ENCODE measurements at regions not wholly inside any gene's neighbourhood (a gene's known extent, or its start where the extent isn't known, plus 50 kb on each side); places are given as distances from the start of the nearest gene placed in this dataset.
"Not testable (repeated sequence)": the region's sequence is repeated elsewhere in the genome, so short reads cannot be mapped to it uniquely, and the experiment has no call there.

DNA sequence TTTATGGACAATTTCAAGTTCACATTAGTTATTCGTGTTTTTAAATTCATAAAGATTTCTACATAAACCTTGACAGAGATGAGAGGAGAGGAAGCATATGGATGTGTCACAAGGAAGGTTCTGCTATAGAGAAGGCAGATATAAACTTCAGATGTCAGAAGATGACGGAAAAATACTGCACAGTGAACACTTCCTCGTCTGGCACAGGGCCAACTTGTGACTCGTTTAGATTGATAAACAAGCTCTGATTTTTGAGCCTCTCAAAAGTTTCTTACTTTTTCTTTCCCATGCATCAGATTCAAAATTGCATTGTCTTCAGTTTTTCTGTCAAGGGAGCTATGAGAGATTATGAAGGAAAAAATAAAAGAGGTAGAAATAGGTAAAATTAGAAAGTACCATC, 156.4 kb upstream of the MINDY3 start:
- Histone ChIP-seq H3K36me3 (ENCODE audit: control insufficient read depth, insufficient read depth, low read length) (no peaks in the 10 kb centered on the region), H3K4me3 (ENCODE audit: low read depth, low read length) (no peak overlapping the region), H3K9me3 (peaks cover 11% of the 10 kb centered on the region), H3K4me1 (no peaks in the 10 kb centered on the region), H3K27me3 (replicated peaks; ENCODE audit: control insufficient read depth, insufficient read depth, low read length) (no peaks in the 10 kb centered on the region)
- no peaks in the 10 kb centered on the region for H3K36me3 Mint-ChIP-seq (ENCODE audit: insufficient read depth, unreplicated experiment)
- H3K27ac Mint-ChIP-seq (ENCODE audit: unreplicated experiment), result no peak overlapping the region
- H3K9me3 Mint-ChIP-seq (ENCODE audit: unreplicated experiment), result peaks cover 11% of the 10 kb centered on the region
- CTCF ChIA-PET, result no interaction called here
- no peak overlapping the region for H3K4me3 Mint-ChIP-seq (ENCODE audit: unreplicated experiment)
- no peaks in the 10 kb centered on the region for H3K4me1 Mint-ChIP-seq (ENCODE audit: low read depth, unreplicated experiment)
- intact Hi-C loops (cut with micrococcal nuclease; ENCODE audit: unreplicated experiment), result no loop called here
- TF ChIP-seq, protein P1, sequence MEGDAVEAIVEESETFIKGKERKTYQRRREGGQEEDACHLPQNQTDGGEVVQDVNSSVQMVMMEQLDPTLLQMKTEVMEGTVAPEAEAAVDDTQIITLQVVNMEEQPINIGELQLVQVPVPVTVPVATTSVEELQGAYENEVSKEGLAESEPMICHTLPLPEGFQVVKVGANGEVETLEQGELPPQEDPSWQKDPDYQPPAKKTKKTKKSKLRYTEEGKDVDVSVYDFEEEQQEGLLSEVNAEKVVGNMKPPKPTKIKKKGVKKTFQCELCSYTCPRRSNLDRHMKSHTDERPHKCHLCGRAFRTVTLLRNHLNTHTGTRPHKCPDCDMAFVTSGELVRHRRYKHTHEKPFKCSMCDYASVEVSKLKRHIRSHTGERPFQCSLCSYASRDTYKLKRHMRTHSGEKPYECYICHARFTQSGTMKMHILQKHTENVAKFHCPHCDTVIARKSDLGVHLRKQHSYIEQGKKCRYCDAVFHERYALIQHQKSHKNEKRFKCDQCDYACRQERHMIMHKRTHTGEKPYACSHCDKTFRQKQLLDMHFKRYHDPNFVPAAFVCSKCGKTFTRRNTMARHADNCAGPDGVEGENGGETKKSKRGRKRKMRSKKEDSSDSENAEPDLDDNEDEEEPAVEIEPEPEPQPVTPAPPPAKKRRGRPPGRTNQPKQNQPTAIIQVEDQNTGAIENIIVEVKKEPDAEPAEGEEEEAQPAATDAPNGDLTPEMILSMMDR (IDR thresholded peaks at IDR 0.05; ENCODE audit: insufficient read depth in 1 of 2, low read depth in 1 of 2, low read length in 1 of 2, severe bottlenecking in 1 of 2, unreplicated experiment in 1 of 2), result no peak
- no peaks in the 10 kb centered on the region for H3K27me3 Mint-ChIP-seq (ENCODE audit: insufficient read depth, unreplicated experiment)
- DNase-seq, result no peak
- no TSS peak for BruUV-seq (replicated peaks)
- POLR2A ChIA-PET, result no interaction called here

DNA sequence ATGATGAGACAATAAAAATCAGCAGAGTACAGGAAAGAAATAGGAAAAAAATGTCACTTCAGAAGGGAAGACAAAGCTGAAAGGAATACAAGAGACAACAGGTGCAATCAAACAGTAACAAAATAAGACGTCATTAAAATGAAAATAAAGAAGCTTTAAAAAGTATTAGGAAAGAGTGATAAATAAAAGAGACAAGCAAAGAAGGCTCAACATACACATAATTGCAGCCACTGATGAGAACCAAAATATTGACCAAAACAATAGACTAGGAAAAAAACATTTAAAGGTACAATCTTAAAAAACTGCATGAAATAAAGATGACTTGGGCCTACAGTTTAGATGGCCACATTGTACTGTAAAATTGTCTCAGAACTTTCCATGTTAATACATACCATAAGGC, 160.5 kb upstream of the MINDY3 start:
- no peak overlapping the region for H3K4me3 ChIP-seq (ENCODE audit: low read depth, low read length)
- no peak for DNase-seq
- H3K4me3 Mint-ChIP-seq (ENCODE audit: unreplicated experiment), result no peak overlapping the region
- H3K36me3 ChIP-seq (ENCODE audit: control insufficient read depth, insufficient read depth, low read length), result no peaks in the 10 kb centered on the region
- POLR2A ChIA-PET, result no interaction called here
- TF ChIP-seq, protein P1 (IDR thresholded peaks at IDR 0.05; ENCODE audit: insufficient read depth in 1 of 2, low read depth in 1 of 2, low read length in 1 of 2, severe bottlenecking in 1 of 2, unreplicated experiment in 1 of 2), result no peak
- peaks cover 12% of the 10 kb centered on the region for H3K27me3 Mint-ChIP-seq (ENCODE audit: insufficient read depth, unreplicated experiment)
- no peak overlapping the region for H3K27ac Mint-ChIP-seq (ENCODE audit: unreplicated experiment)
- H3K4me1 ChIP-seq, result no peaks in the 10 kb centered on the region
- H3K9me3 Mint-ChIP-seq (ENCODE audit: unreplicated experiment), result peaks cover 11% of the 10 kb centered on the region
- BruUV-seq (replicated peaks), result no TSS peak
- no peaks in the 10 kb centered on the region for H3K36me3 Mint-ChIP-seq (ENCODE audit: insufficient read depth, unreplicated experiment)
- CTCF ChIA-PET, result no interaction called here
- no peaks in the 10 kb centered on the region for H3K27me3 ChIP-seq (replicated peaks; ENCODE audit: control insufficient read depth, insufficient read depth, low read length)
- no peaks in the 10 kb centered on the region for H3K4me1 Mint-ChIP-seq (ENCODE audit: low read depth, unreplicated experiment)
- intact Hi-C loops (cut with micrococcal nuclease; ENCODE audit: unreplicated experiment), result no loop called here
- peaks cover 11% of the 10 kb centered on the region for H3K9me3 ChIP-seq

DNA sequence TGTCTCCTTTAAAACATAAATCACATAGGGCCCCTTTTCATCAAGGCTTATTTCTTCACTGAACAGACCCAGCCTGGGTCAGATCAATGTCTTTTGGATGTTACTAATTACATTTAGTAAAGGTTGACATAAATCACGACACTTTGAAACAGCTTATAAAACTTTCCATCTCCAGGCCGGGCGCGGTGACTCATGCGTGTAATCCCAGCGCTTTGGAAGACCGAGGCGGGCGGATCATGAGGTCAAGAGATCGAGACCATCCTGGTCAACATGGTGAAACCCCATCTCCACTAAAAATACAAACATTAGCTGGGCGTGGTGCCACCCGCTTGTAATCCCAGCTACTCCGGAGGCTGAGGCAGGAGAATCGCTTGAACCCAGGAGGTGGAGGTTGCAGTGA, 166.5 kb upstream of the MINDY3 start:
- H3K36me3 ChIP-seq (ENCODE audit: control insufficient read depth, insufficient read depth, low read length); H3K4me1 Mint-ChIP-seq (ENCODE audit: low read depth, unreplicated experiment); H3K27me3 ChIP-seq (replicated peaks; ENCODE audit: control insufficient read depth, insufficient read depth, low read length); H3K27ac Mint-ChIP-seq (ENCODE audit: unreplicated experiment); H3K36me3 Mint-ChIP-seq (ENCODE audit: insufficient read depth, unreplicated experiment); DNase-seq; H3K9me3 ChIP-seq; BruUV-seq (replicated peaks); CTCF ChIA-PET; H3K4me1 ChIP-seq; H3K4me3 Mint-ChIP-seq (ENCODE audit: unreplicated experiment); H3K4me3 ChIP-seq (ENCODE audit: low read depth, low read length); H3K9me3 Mint-ChIP-seq (ENCODE audit: unreplicated experiment); POLR2A ChIA-PET; intact Hi-C loops (cut with micrococcal nuclease; ENCODE audit: unreplicated experiment): not testable (repeated sequence)
- peaks cover 25% of the 10 kb centered on the region for H3K27me3 Mint-ChIP-seq (ENCODE audit: insufficient read depth, unreplicated experiment)

DNA sequence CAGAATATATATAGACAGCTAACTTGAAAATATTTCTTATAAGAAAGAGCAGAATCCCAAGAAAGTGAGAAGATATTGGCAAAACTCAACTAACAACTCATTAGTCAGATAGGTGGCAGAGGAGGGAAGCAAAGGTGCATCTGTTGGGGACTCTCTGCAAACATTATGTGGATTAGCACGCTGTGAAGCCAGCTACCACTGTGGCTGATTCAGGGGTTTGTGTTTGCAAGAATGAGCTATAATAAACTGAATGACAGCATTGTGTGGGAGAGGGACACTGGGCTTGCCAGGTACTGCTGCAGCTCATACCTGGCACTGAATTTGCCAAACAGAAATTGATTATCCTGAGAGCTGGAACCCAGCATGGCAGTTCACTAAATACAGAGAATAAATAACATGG, 170.3 kb upstream of the MINDY3 start:
- Histone ChIP-seq H3K4me1 (no peaks in the 10 kb centered on the region), H3K4me3 (ENCODE audit: low read depth, low read length) (no peak overlapping the region), H3K36me3 (ENCODE audit: control insufficient read depth, insufficient read depth, low read length) (no peaks in the 10 kb centered on the region), H3K9me3 (no peaks in the 10 kb centered on the region), H3K27me3 (replicated peaks; ENCODE audit: control insufficient read depth, insufficient read depth, low read length) (no peaks in the 10 kb centered on the region)
- Mint-ChIP-seq H3K4me3 (ENCODE audit: unreplicated experiment) (no peak overlapping the region), H3K4me1 (ENCODE audit: low read depth, unreplicated experiment) (no peaks in the 10 kb centered on the region), H3K9me3 (ENCODE audit: unreplicated experiment) (no peaks in the 10 kb centered on the region), H3K27ac (ENCODE audit: unreplicated experiment) (no peak overlapping the region), H3K27me3 (ENCODE audit: insufficient read depth, unreplicated experiment) (peaks cover 13% of the 10 kb centered on the region), H3K36me3 (ENCODE audit: insufficient read depth, unreplicated experiment) (no peaks in the 10 kb centered on the region)
- intact Hi-C loops (cut with micrococcal nuclease; ENCODE audit: unreplicated experiment), result no loop called here
- ChIA-PET POLR2A (no interaction called here), CTCF (no interaction called here)
- no peak for DNase-seq
- TF ChIP-seq, protein P1 (IDR thresholded peaks at IDR 0.05; ENCODE audit: insufficient read depth in 1 of 2, low read depth in 1 of 2, low read length in 1 of 2, severe bottlenecking in 1 of 2, unreplicated experiment in 1 of 2), result no peak
- no TSS peak for BruUV-seq (replicated peaks)

Data from Caco-2 (cell line).